OCI-LY7 (cell line): ENCODE measurements at regions not wholly inside any gene's neighbourhood (a gene's known extent, or its start where the extent isn't known, plus 50 kb on each side); places are given as distances from the start of the nearest gene placed in this dataset.

Source experiments
- EZH2phosphoT487 ChIP-seq: fragments of 200-600 bp; sonication (generic); IDR thresholded peaks from 2 replicates; pipeline ENCODE4 v1.6.1; 2018; ENCODE audit warnings: low read depth, borderline replicate concordance, mild to moderate bottlenecking, mixed run types, antibody characterized with exemption, low read length, moderate library complexity, mixed read lengths
- TF ChIP-seq, protein P1 (sequence below): fragments of 200-600 bp; sonication (generic); conservative IDR thresholded peaks from 2 replicates; pipeline ENCODE4 v1.5.1; 2014; ENCODE audit warnings: mild to moderate bottlenecking, antibody characterized with exemption, low read length, moderate library complexity, mixed read lengths

DNA sequence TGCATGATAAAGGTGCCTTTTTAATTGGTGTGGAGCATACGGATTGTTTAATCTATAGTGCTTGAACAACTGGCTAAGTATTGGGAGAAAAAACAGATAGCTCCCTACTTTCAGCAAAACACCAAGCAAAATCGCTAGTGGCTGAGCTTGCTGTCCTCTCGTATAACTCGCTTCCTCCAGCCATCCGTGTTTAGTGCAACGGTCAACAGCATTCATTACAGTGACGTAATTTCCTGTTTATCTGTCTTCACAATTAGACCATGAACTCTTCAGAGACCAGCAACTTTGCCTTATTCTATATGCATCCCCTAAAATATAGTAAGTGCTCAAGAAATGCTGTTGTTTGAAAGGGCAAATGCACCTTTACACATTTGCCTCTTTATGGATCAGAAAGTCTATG is 511.9 kb downstream of the HAPSTR1 start:
- TF ChIP-seq, protein P1, sequence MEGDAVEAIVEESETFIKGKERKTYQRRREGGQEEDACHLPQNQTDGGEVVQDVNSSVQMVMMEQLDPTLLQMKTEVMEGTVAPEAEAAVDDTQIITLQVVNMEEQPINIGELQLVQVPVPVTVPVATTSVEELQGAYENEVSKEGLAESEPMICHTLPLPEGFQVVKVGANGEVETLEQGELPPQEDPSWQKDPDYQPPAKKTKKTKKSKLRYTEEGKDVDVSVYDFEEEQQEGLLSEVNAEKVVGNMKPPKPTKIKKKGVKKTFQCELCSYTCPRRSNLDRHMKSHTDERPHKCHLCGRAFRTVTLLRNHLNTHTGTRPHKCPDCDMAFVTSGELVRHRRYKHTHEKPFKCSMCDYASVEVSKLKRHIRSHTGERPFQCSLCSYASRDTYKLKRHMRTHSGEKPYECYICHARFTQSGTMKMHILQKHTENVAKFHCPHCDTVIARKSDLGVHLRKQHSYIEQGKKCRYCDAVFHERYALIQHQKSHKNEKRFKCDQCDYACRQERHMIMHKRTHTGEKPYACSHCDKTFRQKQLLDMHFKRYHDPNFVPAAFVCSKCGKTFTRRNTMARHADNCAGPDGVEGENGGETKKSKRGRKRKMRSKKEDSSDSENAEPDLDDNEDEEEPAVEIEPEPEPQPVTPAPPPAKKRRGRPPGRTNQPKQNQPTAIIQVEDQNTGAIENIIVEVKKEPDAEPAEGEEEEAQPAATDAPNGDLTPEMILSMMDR: no peak
- TF ChIP-seq EZH2phosphoT487: no peak
